ENCODE measurements at regions not wholly inside any gene's neighbourhood (a gene's known extent, or its start where the extent isn't known, plus 50 kb on each side); places are given as distances from the start of the nearest gene placed in this dataset.

- TF ChIP-seq SMC3 (IDR thresholded peaks at IDR 0.05; ENCODE audit: low read depth, low read length) (no peak), CTCF (conservative IDR thresholded peaks at IDR 0.05; ENCODE audit: low read depth, low read length) (no peak), POLR2A (IDR thresholded peaks at IDR 0.05; ENCODE audit: low read depth, low read length) (no peak), ELK1 (IDR thresholded peaks at IDR 0.05; ENCODE audit: borderline replicate concordance, low read depth, low read length) (no peak), CEBPB (IDR thresholded peaks at IDR 0.05; ENCODE audit: low read depth, low read length) (no peak), RAD21 (IDR thresholded peaks at IDR 0.05; ENCODE audit: low read length) (no peak), MXI1 (IDR thresholded peaks at IDR 0.05; ENCODE audit: borderline replicate concordance, low read depth, low read length) (no peak), USF2 (IDR thresholded peaks at IDR 0.05; ENCODE audit: low read depth, low read length) (no peak)
Measured at GRCh38 chr20:22781869-22782268, 197.5 kb upstream of the FOXA2 start.
